Urinary bladder (tissue), 3 donors: ENCODE measurements at regions not wholly inside any gene's neighbourhood (a gene's known extent, or its start where the extent isn't known, plus 50 kb on each side); places are given as distances from the start of the nearest gene placed in this dataset.
A peak's percentile ranks its signal among the peaks of the same experiment; 100 is the strongest.

Experiments used
- DNase-seq: peaks from one replicate; pipeline ENCODE4 v3.0.0-alpha.2; 2015; ENCODE audit errors: extremely low spot score
- H3K27ac ChIP-seq: one replicate; pipeline ENCODE4 v1.5.1; 2013; ENCODE audit warnings: low read depth, mild to moderate bottlenecking, moderate library complexity
- H3K36me3 ChIP-seq: one replicate; pipeline ENCODE4 v1.6.1; 2013; ENCODE audit warnings: mild to moderate bottlenecking, moderate library complexity; ENCODE audit not compliant: insufficient read depth
- H3K4me1 ChIP-seq: one replicate; pipeline ENCODE4 v1.6.1; 2013; ENCODE audit warnings: mild to moderate bottlenecking, moderate library complexity; ENCODE audit not compliant: insufficient read depth
- H3K4me3 ChIP-seq: one replicate; pipeline ENCODE4 v1.5.1; 2013; ENCODE audit warnings: low read depth, low read length
- WGBS: extraction: QIAGEN DNeasy Blood & Tissue Kit; methylation state at CpG from one replicate; pipeline ENCODE4 v1.1.7; 2013; 5-methylcytosine and 5-hydroxymethylcytosine counted together
- donor health status: healthy with polysubstance abuse.
- donor health status: healthy.

GRCh38 chr14:103198131-103199105 lies 75.2 kb downstream of the TNFAIP2 start:
- H3K36me3 ChIP-seq: no peaks in the 10 kb centered on the region
- no peak overlapping the region for H3K4me3 ChIP-seq
- H3K4me1 ChIP-seq: no peaks in the 10 kb centered on the region
- WGBS: 43% methylated on average over 14 of the region's 14 CpGs
- H3K27ac ChIP-seq: peak overlapping the region; percentile 68
- no peak for DNase-seq

- 30% methylated on average over 6 of the region's 6 CpGs for WGBS
Measured at GRCh38 chr14:103199124-103199523, 75.9 kb downstream of the TNFAIP2 start.

GRCh38 chr14:103201801-103202200 lies 78.5 kb downstream of the TNFAIP2 start:
- DNase-seq: no peak
- Histone ChIP-seq H3K4me3 (no peak overlapping the region), H3K27ac (no peak overlapping the region), H3K36me3 (no peaks in the 10 kb centered on the region), H3K4me1 (no peaks in the 10 kb centered on the region)
- 70% methylated on average over 6 of the region's 6 CpGs for WGBS

More at GRCh38 chr14:103199124-103199523, 75.9 kb downstream of the TNFAIP2 start:
- Histone ChIP-seq H3K4me1 (no peaks in the 10 kb centered on the region), H3K36me3 (no peaks in the 10 kb centered on the region), H3K27ac (peak overlapping the region; percentile 58), H3K4me3 (no peak overlapping the region)
- no peak for DNase-seq

GRCh38 chr14:103204852-103205540 lies 81.7 kb downstream of the TNFAIP2 start:
- Histone ChIP-seq H3K27ac (no peak overlapping the region), H3K4me1 (no peaks in the 10 kb centered on the region), H3K4me3 (no peak overlapping the region), H3K36me3 (no peaks in the 10 kb centered on the region)
- WGBS: 35% methylated on average over 5 of the region's 5 CpGs
- DNase-seq: no peak

- Histone ChIP-seq H3K4me1 (no peaks in the 10 kb centered on the region), H3K4me3 (no peak overlapping the region), H3K27ac (peak overlapping the region; percentile 93), H3K36me3 (no peaks in the 10 kb centered on the region)
- DNase-seq: no peak
- 74% methylated on average over 3 of the region's 3 CpGs for WGBS
Measured at GRCh38 chr14:103205541-103205906, 82.3 kb downstream of the TNFAIP2 start.

GRCh38 chr14:103206023-103206481 lies 82.8 kb downstream of the TNFAIP2 start:
- no peak for DNase-seq

GRCh38 chr14:103206836-103207387 lies 83.7 kb downstream of the TNFAIP2 start:
- WGBS: 7% methylated on average over 27 of the region's 27 CpGs
- Histone ChIP-seq H3K27ac (peak overlapping the region; percentile 93), H3K4me3 (peak overlapping the region; percentile 43), H3K4me1 (no peaks in the 10 kb centered on the region), H3K36me3 (no peaks in the 10 kb centered on the region)
- peak; percentile 49 for DNase-seq

More at GRCh38 chr14:103206023-103206481, 82.8 kb downstream of the TNFAIP2 start:
- Histone ChIP-seq H3K27ac (peak overlapping the region; percentile 93), H3K36me3 (no peaks in the 10 kb centered on the region), H3K4me1 (no peaks in the 10 kb centered on the region), H3K4me3 (peak overlapping the region; percentile 7)
- WGBS: 57% methylated on average over 4 of the region's 4 CpGs

GRCh38 chr14:103207388-103208072 lies 84.3 kb downstream of the TNFAIP2 start:
- 4% methylated on average over 80 of the region's 80 CpGs for WGBS

GRCh38 chr14:103209054-103209453 lies 85.8 kb downstream of the TNFAIP2 start:
- WGBS: 23% methylated on average over 4 of the region's 4 CpGs
- Histone ChIP-seq H3K27ac (peak overlapping the region; percentile 15), H3K36me3 (no peaks in the 10 kb centered on the region), H3K4me1 (no peaks in the 10 kb centered on the region), H3K4me3 (no peak overlapping the region)
- no peak for DNase-seq

More at GRCh38 chr14:103207388-103208072, 84.3 kb downstream of the TNFAIP2 start:
- no peak for DNase-seq
- H3K4me1 ChIP-seq: no peaks in the 10 kb centered on the region
- H3K4me3 ChIP-seq: peak overlapping the region; percentile 43
- H3K27ac ChIP-seq: peak overlapping the region; percentile 89
- no peaks in the 10 kb centered on the region for H3K36me3 ChIP-seq

- Histone ChIP-seq H3K36me3 (no peaks in the 10 kb centered on the region), H3K27ac (peak overlapping the region; percentile 48), H3K4me3 (no peak overlapping the region), H3K4me1 (no peaks in the 10 kb centered on the region)
- no peak for DNase-seq
- WGBS: 47% methylated on average over 3 of the region's 3 CpGs
Measured at GRCh38 chr14:103209506-103209905, 86.2 kb downstream of the TNFAIP2 start.

GRCh38 chr14:103213331-103213730 lies 90.1 kb downstream of the TNFAIP2 start:
- Histone ChIP-seq H3K27ac (no peak overlapping the region), H3K36me3 (no peaks in the 10 kb centered on the region), H3K4me1 (no peaks in the 10 kb centered on the region), H3K4me3 (no peak overlapping the region)
- WGBS: 85% methylated on average over 2 of the region's 2 CpGs
- no peak for DNase-seq

GRCh38 chr14:103214461-103214958 lies 91.2 kb downstream of the TNFAIP2 start:
- DNase-seq: no peak
- H3K36me3 ChIP-seq: no peaks in the 10 kb centered on the region
- no peaks in the 10 kb centered on the region for H3K4me1 ChIP-seq
- no peak overlapping the region for H3K4me3 ChIP-seq
- no peak overlapping the region for H3K27ac ChIP-seq
- WGBS: 84% methylated on average over 14 of the region's 14 CpGs

- DNase-seq: no peak
- no peak overlapping the region for H3K27ac ChIP-seq
- 91% methylated on average over 10 of the region's 10 CpGs for WGBS
Measured at GRCh38 chr14:103216399-103216798, 93.1 kb downstream of the TNFAIP2 start.

More at GRCh38 chr14:103216399-103216798, 93.1 kb downstream of the TNFAIP2 start:
- H3K4me3 ChIP-seq: no peak overlapping the region
- H3K36me3 ChIP-seq: no peaks in the 10 kb centered on the region
- H3K4me1 ChIP-seq: no peaks in the 10 kb centered on the region
